SH-SY5Y (cell line): ENCODE measurements at regions not wholly inside any gene's neighbourhood (a gene's known extent, or its start where the extent isn't known, plus 50 kb on each side); places are given as distances from the start of the nearest gene placed in this dataset.

Experiments
- GATA2 ChIP-seq: IDR thresholded peaks from 2 replicates; pipeline ENCODE4 v1.6.1; 2011; ENCODE audit warnings: mild to moderate bottlenecking, low read depth, low read length
- GATA3 ChIP-seq: IDR thresholded peaks from 2 replicates; pipeline ENCODE4 v1.6.1; 2011; ENCODE audit warnings: low read depth, mild to moderate bottlenecking, low read length, moderate library complexity

GRCh38 chr1:5645929-5646328, 346.3 kb downstream of the NPHP4 start:
- TF ChIP-seq GATA2 (no peak), GATA3 (no peak)

GRCh38 chr1:5645135-5645399, 347.2 kb downstream of the NPHP4 start:
- TF ChIP-seq GATA2 = no peak
- no peak for TF ChIP-seq GATA3

GRCh38 chr1:5644281-5645134, 347.7 kb downstream of the NPHP4 start:
- TF ChIP-seq GATA2 = no peak
- no peak for TF ChIP-seq GATA3

GRCh38 chr1:5643360-5644107, 348.7 kb downstream of the NPHP4 start:
- TF ChIP-seq GATA3 (no peak), GATA2 (no peak)

GRCh38 chr1:5640845-5641244, 351.4 kb downstream of the NPHP4 start:
- TF ChIP-seq GATA2 (no peak), GATA3 (no peak)

GRCh38 chr1:5639106-5639722, 353.0 kb downstream of the NPHP4 start:
- TF ChIP-seq GATA2 = no peak
- TF ChIP-seq GATA3 = no peak

GRCh38 chr1:5638582-5638981, 353.6 kb downstream of the NPHP4 start:
- TF ChIP-seq GATA3 = no peak
- TF ChIP-seq GATA2 = no peak

- TF ChIP-seq GATA3 (no peak), GATA2 (no peak)
These were observed 355.1 kb downstream of the NPHP4 start for GRCh38 chr1:5637171-5637570.

- TF ChIP-seq GATA2 = no peak
- no peak for TF ChIP-seq GATA3
These were observed 357.3 kb downstream of the NPHP4 start for GRCh38 chr1:5634893-5635292.

GRCh38 chr1:5632814-5633213, 359.4 kb downstream of the NPHP4 start:
- TF ChIP-seq GATA2 = no peak
- no peak for TF ChIP-seq GATA3

GRCh38 chr1:5632224-5632623, 360.0 kb downstream of the NPHP4 start:
- TF ChIP-seq GATA3 = no peak
- no peak for TF ChIP-seq GATA2

- TF ChIP-seq GATA3 = no peak
- TF ChIP-seq GATA2 = no peak
These were observed 363.8 kb downstream of the NPHP4 start for GRCh38 chr1:5628416-5628815.

- TF ChIP-seq GATA2 (no peak), GATA3 (no peak)
These were observed 368.8 kb downstream of the NPHP4 start for GRCh38 chr1:5623399-5623798.

GRCh38 chr1:5622412-5622811, 369.8 kb downstream of the NPHP4 start:
- no peak for TF ChIP-seq GATA3
- no peak for TF ChIP-seq GATA2

- TF ChIP-seq GATA2 = no peak
- no peak for TF ChIP-seq GATA3
These were observed 370.5 kb downstream of the NPHP4 start for GRCh38 chr1:5621692-5622091.
